ENCODE measurements at regions not wholly inside any gene's neighbourhood (a gene's known extent, or its start where the extent isn't known, plus 50 kb on each side); places are given as distances from the start of the nearest gene placed in this dataset.
"Not testable (repeated sequence)": the region's sequence is repeated elsewhere in the genome, so short reads cannot be mapped to it uniquely, and the experiment has no call there.

GRCh38 chr4:177494791-177495190 lies 52.6 kb upstream of the AGA start:
- DNase-seq (no peak), ATAC-seq (no peak)
- intact Hi-C loops (cut with DNase I), result no loop called here

- intact Hi-C loops (cut with DNase I); DNase-seq; ATAC-seq: not testable (repeated sequence)
Observed at GRCh38 chr4:177495626-177496025, 53.4 kb upstream of the AGA start.

GRCh38 chr4:177499537-177499936 lies 57.3 kb upstream of the AGA start:
- DNase-seq, result no peak
- intact Hi-C loops (cut with DNase I), result no loop called here
- ATAC-seq, result no peak

- ATAC-seq (no peak), DNase-seq (no peak)
- intact Hi-C loops (cut with DNase I), result no loop called here
Observed at GRCh38 chr4:177505171-177505615, 63.0 kb upstream of the AGA start.

GRCh38 chr4:177508662-177509061 lies 66.4 kb upstream of the AGA start:
- ATAC-seq, result no peak
- DNase-seq, result no peak
- intact Hi-C loops (cut with DNase I), result no loop called here

- DNase-seq (no peak), ATAC-seq (no peak)
- intact Hi-C loops (cut with DNase I), result no loop called here
Observed at GRCh38 chr4:177509226-177509745, 67.0 kb upstream of the AGA start.

DNA sequence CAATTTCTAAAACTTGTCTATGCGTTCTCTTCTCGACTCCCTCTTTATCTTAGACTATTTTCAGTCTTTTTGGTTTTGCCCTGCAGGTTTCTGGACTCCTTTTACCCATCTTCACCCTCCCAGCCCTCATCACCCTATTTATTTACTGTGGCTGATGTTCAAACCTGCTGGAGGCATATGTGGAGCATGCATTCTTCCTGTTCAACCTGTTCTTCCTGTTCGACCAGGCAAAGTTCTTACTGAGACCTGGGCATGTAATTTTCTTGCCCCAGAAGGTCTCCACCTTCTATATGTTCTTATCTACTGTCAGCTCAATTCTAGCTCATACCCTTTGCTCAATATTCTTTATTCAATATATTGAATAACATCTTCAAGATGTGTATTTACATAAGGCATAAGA lies 69.4 kb upstream of the AGA start:
- DNase-seq (no peak), ATAC-seq (no peak)
- intact Hi-C loops (cut with DNase I), result no loop called here

DNA sequence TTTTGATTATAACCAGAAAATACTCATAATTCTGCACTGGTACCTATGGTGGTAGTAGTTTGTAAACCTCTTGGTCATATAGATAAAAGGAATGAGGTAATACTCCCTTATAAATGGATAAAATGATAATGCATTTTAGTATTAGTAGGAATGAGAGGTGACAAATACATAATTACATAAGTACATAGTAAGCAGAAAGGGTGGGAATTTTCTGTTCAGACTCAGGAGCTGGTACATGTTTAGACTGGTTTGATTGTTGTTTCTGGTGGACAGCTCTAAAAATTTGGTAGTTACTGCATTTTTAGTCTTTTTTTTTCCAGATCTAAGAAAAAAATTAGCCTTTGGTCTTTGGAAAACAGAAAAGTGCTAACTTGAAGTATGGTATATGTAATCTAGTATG lies 70.4 kb upstream of the AGA start:
- intact Hi-C loops (cut with DNase I), result no loop called here

GRCh38 chr4:177517862-177518261 lies 75.6 kb upstream of the AGA start:
- intact Hi-C loops (cut with DNase I), result no loop called here
- DNase-seq (no peak), ATAC-seq (no peak)

More for the DNA sequence above, 70.4 kb upstream of the AGA start:
- ATAC-seq (no peak), DNase-seq (no peak)

DNA sequence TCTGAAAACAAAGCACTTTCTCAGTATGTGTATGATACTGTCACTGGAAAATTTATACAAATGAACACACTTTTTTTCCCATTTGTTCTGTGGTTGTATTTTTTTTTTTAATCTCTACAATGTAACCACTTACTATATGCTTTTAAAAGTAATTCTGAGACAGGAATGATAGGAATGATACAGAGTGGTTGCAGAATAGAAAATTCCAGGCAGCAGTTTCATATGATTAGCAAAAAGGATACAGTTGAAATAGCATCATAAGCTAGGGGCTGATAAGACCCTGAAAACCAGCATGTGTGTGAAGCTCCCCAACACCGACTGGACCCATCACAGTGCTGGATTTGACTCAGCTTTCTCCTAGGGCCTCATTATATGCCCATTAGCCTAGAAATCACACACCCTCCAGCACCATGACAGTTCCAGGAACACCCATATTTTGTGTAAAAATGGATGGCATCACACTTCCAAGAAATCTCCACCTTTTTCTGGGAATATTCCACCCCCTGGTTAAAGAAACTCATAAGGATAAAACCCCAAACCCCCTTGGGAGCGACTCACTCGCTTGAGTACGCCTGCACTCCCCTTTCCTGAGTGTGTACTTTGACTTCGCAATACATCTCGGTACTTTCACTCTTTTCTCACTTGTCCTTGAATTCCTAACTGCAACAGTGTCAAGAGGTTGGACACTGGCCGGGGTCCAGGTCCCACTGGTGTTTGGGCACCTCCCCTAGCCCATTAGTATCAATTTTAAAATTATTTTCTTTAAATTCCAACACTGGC lies 77.4 kb upstream of the AGA start:
- no peak for ATAC-seq
- DNase-seq, result no peak
- intact Hi-C loops (cut with DNase I), result no loop called here

DNA sequence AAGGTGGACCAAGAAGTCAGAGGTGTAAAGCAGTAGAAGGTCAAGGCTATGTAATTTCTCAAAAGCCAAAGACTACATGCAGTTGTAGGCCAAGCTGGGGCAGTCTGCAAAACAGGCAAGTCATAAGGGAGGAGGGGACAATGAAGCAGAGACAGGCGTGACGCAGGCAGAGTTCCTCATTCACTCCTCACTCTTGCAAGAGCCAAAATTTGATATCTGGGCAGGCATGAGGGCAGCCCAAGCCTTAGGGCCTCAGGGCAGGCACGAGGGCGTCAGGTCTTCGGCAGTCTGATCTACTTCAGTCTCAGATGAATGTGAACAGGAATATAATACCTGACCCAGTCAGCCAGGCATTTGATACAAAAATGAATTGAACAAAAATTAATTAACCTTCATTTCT lies 86.4 kb upstream of the AGA start:
- intact Hi-C loops (cut with DNase I), result no loop called here
- ATAC-seq (no peak), DNase-seq (no peak)

DNA sequence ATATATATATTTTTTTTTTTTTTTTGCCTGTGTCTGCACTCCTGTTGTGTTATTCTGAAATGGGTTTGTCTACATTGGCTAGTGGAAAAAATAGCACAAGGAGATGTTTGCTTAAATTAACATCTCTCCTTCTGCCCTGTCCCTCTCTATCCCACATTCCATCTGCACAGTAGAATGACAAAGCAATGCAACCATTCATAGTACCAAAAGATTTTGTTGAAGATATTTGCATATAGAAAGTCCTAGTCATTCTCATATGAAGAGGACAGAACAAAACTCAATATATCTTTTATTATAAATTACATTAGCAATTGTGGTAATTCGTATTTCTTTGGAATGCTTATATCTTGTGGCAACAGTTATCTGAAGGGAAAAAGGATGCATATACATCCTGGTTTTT lies 88.3 kb upstream of the AGA start:
- DNase-seq (no peak), ATAC-seq (no peak)
- intact Hi-C loops (cut with DNase I), result no loop called here

DNA sequence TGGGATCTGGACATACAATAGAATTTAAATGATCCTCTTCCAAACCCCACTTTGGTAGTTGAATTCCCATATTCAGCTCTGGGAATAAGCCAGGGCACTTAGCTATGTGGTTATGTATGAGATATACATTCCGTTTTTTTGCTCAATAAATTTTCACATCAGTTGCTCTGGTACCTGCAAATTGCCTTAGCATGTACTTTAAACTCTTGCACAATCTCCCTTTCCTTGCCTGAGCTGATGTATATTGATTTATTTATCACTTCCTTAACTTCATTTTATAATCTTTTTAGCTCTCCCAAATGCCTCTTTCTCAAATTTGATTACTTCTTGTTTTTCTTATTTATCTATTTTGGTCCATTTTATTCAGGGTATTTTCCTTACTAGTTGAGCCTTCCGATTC lies 90.1 kb upstream of the AGA start:
- ATAC-seq (no peak), DNase-seq (no peak)
- intact Hi-C loops (cut with DNase I), result no loop called here

DNA sequence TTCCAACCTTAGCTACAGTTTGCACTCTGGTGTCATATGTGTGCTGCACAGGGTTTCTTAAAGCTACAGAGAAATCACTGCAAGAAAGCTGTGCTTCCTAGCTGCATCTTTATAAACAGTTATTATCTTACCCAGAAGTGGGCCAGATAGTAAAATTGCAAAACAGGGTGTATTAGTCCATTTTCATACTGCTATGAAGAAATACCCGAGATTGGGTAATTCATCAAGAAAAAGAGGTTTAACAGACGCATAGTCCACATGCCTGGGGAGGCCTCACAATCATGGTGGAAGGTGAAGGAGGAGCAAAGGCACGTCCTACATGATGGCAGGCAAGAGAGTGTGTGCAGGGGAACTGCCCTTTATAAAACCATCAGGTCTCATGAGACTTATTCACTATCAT lies 92.6 kb upstream of the AGA start:
- DNase-seq; intact Hi-C loops (cut with DNase I); ATAC-seq: not testable (repeated sequence)

DNA sequence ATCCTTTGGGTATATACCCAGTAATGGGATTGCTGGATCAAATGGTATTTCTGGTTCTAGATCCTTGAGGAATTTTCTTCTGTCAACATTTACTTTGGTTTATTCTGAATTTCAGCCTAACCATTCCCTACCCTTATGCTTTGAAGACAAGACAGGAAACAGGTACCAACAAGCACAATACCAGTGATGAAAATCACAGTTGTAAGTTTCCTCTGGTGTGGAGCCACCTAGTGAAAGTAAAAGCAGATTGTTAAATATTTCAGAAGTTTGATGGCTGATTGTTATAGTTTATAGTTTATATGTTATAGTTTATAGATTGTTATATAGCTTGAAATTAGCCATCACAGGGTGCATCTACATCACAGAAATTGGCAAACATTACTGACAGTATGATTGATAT lies 104.5 kb upstream of the AGA start:
- intact Hi-C loops (cut with DNase I), result no loop called here
- no peak for DNase-seq
- no peak for ATAC-seq

DNA sequence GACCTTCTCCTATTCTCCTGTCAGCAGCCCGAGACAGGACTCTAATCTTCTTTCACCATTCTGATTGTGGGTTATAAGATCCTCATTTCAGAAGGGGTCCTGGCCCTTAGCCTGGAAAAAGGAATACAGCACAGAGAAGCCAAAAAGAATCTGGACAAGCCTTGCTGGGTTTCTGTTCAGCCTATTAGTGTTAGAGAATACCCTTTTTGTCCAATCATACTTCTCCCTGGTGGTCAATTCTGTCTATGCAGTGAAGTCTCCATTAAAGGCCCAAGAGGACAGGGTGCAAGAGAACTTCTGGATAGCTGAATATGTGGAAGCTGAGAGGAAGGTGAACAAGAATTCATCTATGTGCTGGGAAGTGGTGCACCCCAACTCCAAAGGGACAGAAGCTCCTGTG lies 105.7 kb upstream of the AGA start:
- no peak for ATAC-seq
- DNase-seq, result no peak
- intact Hi-C loops (cut with DNase I), result no loop called here

GRCh38 chr4:177555007-177555574 lies 112.9 kb upstream of the AGA start:
- intact Hi-C loops (cut with DNase I), result no loop called here
- ATAC-seq, result no peak
- no peak for DNase-seq

DNA sequence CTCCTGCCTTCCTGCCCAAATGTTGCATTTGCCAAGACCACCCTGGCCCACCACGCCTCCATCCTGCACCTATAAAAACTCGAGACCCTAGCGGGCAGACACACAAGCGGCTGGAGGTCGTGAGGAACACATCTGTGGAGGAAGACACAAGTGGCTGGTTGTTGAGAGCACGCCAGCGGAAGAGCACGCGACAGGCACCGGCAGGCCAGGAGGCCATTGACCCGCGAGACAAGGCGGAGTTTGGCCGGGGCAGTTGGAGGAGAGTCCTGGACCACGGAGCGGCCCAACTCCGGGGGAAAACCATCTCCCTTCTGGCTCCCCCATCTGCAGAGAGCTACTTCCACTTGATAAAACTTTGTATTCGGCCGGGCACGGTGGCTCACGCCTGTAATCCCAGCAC lies 115.2 kb upstream of the AGA start:
- DNase-seq (no peak), ATAC-seq (no peak)
- intact Hi-C loops (cut with DNase I), result no loop called here

GRCh38 chr4:177558995-177559394 lies 116.8 kb upstream of the AGA start:
- intact Hi-C loops (cut with DNase I), result no loop called here
- no peak for DNase-seq
- no peak for ATAC-seq

DNA sequence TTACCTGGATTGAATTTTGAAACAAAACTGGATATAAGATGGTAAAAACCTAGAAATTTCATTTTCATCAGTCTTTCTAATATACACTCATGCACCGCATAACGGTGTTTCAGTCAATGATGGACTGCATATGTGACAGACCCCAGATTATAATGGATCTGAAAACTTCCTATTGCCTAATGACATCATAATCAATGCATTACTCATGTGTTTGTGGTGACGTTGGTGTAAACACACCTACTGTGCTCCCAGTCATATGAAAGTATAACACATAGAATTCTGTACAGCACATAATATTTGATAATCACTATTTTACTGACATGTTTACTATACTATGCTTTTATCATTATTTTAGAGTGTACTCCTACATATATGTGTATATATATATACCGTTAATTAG lies 119.9 kb upstream of the AGA start:
- DNase-seq, result no peak
- ATAC-seq, result no peak
- intact Hi-C loops (cut with DNase I), result no loop called here

DNA sequence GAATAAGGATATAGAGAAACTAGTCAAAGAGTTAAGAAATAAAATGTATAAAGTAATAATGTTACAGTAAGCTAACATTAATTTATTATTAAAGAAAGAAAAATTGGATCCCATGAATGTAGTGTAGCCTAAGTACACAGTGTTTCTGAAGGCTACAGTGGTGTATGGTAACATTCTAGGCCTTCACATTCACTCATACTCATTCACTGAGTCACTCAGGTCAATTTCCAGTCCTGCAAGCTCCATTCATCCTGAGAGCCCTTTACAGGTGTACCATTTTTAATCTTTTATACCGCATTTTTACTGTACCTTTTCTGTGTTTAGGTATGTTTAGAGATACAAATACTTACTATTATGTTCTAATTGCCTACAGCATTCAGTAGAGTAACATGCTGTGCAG lies 120.6 kb upstream of the AGA start:
- ATAC-seq, result no peak
- intact Hi-C loops (cut with DNase I), result no loop called here
- no peak for DNase-seq
